Parathyroid adenoma (tissue), 2 donors: ENCODE measurements at regions not wholly inside any gene's neighbourhood (a gene's known extent, or its start where the extent isn't known, plus 50 kb on each side); places are given as distances from the start of the nearest gene placed in this dataset.
"Not testable (repeated sequence)": the region's sequence is repeated elsewhere in the genome, so short reads cannot be mapped to it uniquely, and the experiment has no call there.

ENCODE experiments used
- H2AFZ ChIP-seq: fragments of 300-600 bp; sonication (generic); one replicate; pipeline ENCODE4 v1.7.0; 2017; ENCODE audit warnings: antibody characterized with exemption, mild to moderate bottlenecking
- H3K27ac ChIP-seq: fragments of 300-600 bp; sonication (generic); one replicate; pipeline ENCODE4 v1.7.0; 2017
- H3K27me3 ChIP-seq: fragments of 300-600 bp; sonication (generic); one replicate; pipeline ENCODE4 v1.7.0; 2017; ENCODE audit warnings: low read length; ENCODE audit not compliant: control insufficient read depth, insufficient read depth
- H3K36me3 ChIP-seq: fragments of 300-600 bp; sonication (generic); one replicate; pipeline ENCODE4 v1.7.0; 2017; ENCODE audit warnings: low read length; ENCODE audit not compliant: control insufficient read depth, insufficient read depth
- H3K4me1 ChIP-seq: fragments of 300-600 bp; sonication (generic); one replicate; pipeline ENCODE4 v1.7.0; 2017; ENCODE audit warnings: control low read depth
- H3K4me2 ChIP-seq: fragments of 300-600 bp; sonication (generic); one replicate; pipeline ENCODE4 v1.7.0; 2017; ENCODE audit warnings: low read length
- H3K4me3 ChIP-seq: fragments of 300-600 bp; sonication (generic); one replicate; pipeline ENCODE4 v1.7.0; 2017; ENCODE audit warnings: low read depth, low read length
- H3K79me2 ChIP-seq: fragments of 300-600 bp; sonication (generic); one replicate; pipeline ENCODE4 v1.7.0; 2017; ENCODE audit warnings: control low read depth
- H3K9ac ChIP-seq: fragments of 300-600 bp; sonication (generic); one replicate; pipeline ENCODE4 v1.7.0; 2017; ENCODE audit warnings: mild to moderate bottlenecking
- H3K9me3 ChIP-seq: fragments of 300-600 bp; sonication (generic); one replicate; pipeline ENCODE4 v1.7.0; 2017; ENCODE audit warnings: low read length; ENCODE audit not compliant: control insufficient read depth
- CTCF ChIP-seq: fragments of 300-600 bp; sonication (generic); IDR thresholded peaks from one replicate; pipeline ENCODE4 v1.7.0; 2017; ENCODE audit warnings: antibody characterized with exemption, mild to moderate bottlenecking
- donor health status: primary hyperparathyroidism.

- Histone ChIP-seq H3K4me3 (no peak overlapping the region), H3K9me3 (no peaks in the 10 kb centered on the region), H3K9ac (no peak overlapping the region), H3K27me3 (no peaks in the 10 kb centered on the region), H3K4me1 (no peaks in the 10 kb centered on the region), H3K4me2 (no peak overlapping the region), H2AFZ (no peak overlapping the region), H3K27ac (no peak overlapping the region), H3K79me2 (no peaks in the 10 kb centered on the region), H3K36me3 (no peaks in the 10 kb centered on the region)
- no peak for TF ChIP-seq CTCF
Observed at GRCh38 chr20:56748476-56749377, 119.6 kb downstream of the TFAP2C start.

DNA sequence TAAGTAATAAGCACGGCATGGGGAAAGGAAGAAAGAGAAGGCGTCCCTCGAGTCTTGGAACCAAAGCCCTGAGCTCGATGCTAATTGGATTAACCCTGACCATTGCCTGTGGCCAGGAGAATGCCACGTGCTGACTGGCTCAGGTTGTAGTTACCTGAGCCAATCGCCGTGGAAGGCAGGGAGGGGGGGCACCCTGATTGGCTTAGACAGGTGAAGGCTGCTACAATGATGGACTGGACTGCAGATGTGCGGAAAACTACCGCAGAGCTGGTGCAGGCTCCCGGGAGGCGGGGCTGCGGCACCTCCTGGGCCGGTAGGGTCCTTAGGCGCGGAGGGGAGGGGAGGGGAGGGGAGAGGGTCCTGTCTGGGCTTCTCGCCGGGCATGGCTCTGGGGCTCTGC is 121.3 kb downstream of the TFAP2C start:
- Histone ChIP-seq H3K4me3 (no peak overlapping the region), H3K36me3 (no peaks in the 10 kb centered on the region), H3K9me3 (no peaks in the 10 kb centered on the region), H3K4me1 (no peaks in the 10 kb centered on the region), H3K9ac (no peak overlapping the region), H3K27me3 (no peaks in the 10 kb centered on the region), H3K4me2 (no peak overlapping the region), H2AFZ (no peak overlapping the region), H3K27ac (no peak overlapping the region), H3K79me2 (no peaks in the 10 kb centered on the region)
- no peak for TF ChIP-seq CTCF

DNA sequence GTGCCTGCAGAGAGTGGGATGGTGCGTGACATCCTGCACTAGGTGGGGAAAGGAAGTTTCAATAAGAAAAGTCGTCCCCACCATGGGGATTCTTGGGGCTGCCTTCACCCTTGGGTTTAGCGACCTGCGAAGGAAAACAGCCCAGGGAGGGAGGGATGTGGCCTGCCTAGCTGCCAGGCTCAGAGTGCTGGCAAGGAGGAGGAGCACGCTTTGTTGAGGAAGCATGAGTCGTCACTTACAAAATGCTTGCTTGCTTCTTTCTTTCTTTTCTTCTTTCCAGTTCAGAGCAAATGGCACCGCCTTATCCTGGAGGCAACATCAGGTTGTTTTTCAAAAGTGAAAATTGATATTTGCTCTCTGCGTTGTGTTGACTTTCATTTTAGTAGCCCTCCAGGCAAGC is 123.2 kb downstream of the TFAP2C start:
- TF ChIP-seq CTCF, result no peak
- Histone ChIP-seq H3K4me1 (no peaks in the 10 kb centered on the region), H3K4me3 (no peak overlapping the region), H3K27ac (no peak overlapping the region), H3K79me2 (no peaks in the 10 kb centered on the region), H3K4me2 (peak overlapping the region; percentile 48), H3K36me3 (no peaks in the 10 kb centered on the region), H3K9ac (no peak overlapping the region), H3K27me3 (no peaks in the 10 kb centered on the region), H3K9me3 (no peaks in the 10 kb centered on the region), H2AFZ (peak overlapping the region; percentile 34)

DNA sequence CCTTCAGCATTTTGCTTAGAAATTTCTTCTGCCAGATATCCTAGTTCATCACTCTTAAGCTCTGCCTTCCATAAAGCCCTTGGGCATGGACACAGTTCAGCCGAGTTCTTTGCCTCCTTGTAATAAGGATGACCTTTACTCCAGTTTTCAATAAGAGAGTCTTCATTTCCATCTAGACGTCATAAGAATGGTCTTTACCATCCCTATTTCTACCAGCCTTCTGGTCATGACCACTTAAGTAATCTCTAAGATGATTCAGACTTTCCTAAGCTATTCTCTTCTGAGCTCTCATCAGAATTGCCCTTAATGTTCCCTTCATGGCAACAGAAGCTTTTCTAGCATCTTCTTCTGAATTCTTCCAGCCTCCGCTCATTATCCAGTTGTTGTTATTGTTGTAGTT is 126.1 kb downstream of the TFAP2C start:
- Histone ChIP-seq H3K4me1 (no peaks in the 10 kb centered on the region), H3K9ac (no peak overlapping the region), H3K9me3 (no peaks in the 10 kb centered on the region), H3K27me3 (no peaks in the 10 kb centered on the region), H3K36me3 (no peaks in the 10 kb centered on the region), H3K4me3 (no peak overlapping the region), H2AFZ (no peak overlapping the region), H3K27ac (no peak overlapping the region), H3K79me2 (no peaks in the 10 kb centered on the region), H3K4me2 (no peak overlapping the region)
- no peak for TF ChIP-seq CTCF

- H3K4me3 ChIP-seq, H3K36me3 ChIP-seq, H3K27me3 ChIP-seq: not testable (repeated sequence)
Observed at GRCh38 chr20:56756658-56757057, 127.6 kb downstream of the TFAP2C start.

More at GRCh38 chr20:56756658-56757057, 127.6 kb downstream of the TFAP2C start:
- H3K79me2 ChIP-seq, H3K9ac ChIP-seq, H2AFZ ChIP-seq, H3K27ac ChIP-seq, H3K4me2 ChIP-seq, H3K9me3 ChIP-seq, H3K4me1 ChIP-seq: not testable (repeated sequence)
